Cardiac muscle cell (in vitro differentiated cells and primary cell): ENCODE measurements at regions not wholly inside any gene's neighbourhood (a gene's known extent, or its start where the extent isn't known, plus 50 kb on each side); places are given as distances from the start of the nearest gene placed in this dataset.

ENCODE experiments used
- DNase-seq, 2 donors: peaks; one replicate each; pipeline versions ENCODE4 v3.0.0 to v3.0.0-alpha.2; 2010 to 2017; ENCODE audit warnings: low read depth in 1 of 2, low spot score in 1 of 2
- H3K27ac ChIP-seq: fragments of 200-600 bp; sonication (generic); 2 replicates; pipeline ENCODE4 v1.5.1; 2016
- H3K27me3 ChIP-seq: fragments of 200-600 bp; sonication (generic); 2 replicates; pipeline ENCODE4 v1.6.0; 2016; ENCODE audit warnings: control low read depth
- H3K36me3 ChIP-seq: fragments of 200-600 bp; sonication (generic); 2 replicates; pipeline ENCODE4 v1.5.1; 2016; ENCODE audit warnings: control low read depth
- H3K4me1 ChIP-seq: fragments of 200-600 bp; sonication (generic); 2 replicates; pipeline ENCODE4 v1.8.1; 2017; ENCODE audit warnings: low read depth, mild to moderate bottlenecking, mixed run types
- H3K4me3 ChIP-seq: fragments of 200-600 bp; sonication (generic); 2 replicates; pipeline ENCODE4 v1.5.1; 2016; ENCODE audit warnings: mild to moderate bottlenecking
- H3K9me3 ChIP-seq: fragments of 200-600 bp; sonication (generic); 2 replicates; pipeline ENCODE4 v1.5.1; 2017; ENCODE audit warnings: low read depth, mild to moderate bottlenecking, control low read depth
- CTCF ChIP-seq: IDR thresholded peaks from 2 replicates; pipeline ENCODE4 v1.5.1; 2012; ENCODE audit warnings: low read depth, mild to moderate bottlenecking, low read length

- TF ChIP-seq CTCF: no peak
- Histone ChIP-seq H3K36me3 (no peaks in the 10 kb centered on the region), H3K4me1 (no peaks in the 10 kb centered on the region), H3K4me3 (no peak overlapping the region), H3K27ac (no peak overlapping the region), H3K9me3 (no peaks in the 10 kb centered on the region), H3K27me3 (no peaks in the 10 kb centered on the region)
- no peak for DNase-seq
Measured at GRCh38 chr10:3931224-3931623, 146.2 kb upstream of the KLF6 start.

- H3K36me3 ChIP-seq: no peaks in the 10 kb centered on the region
- H3K27me3 ChIP-seq: no peaks in the 10 kb centered on the region
- H3K4me3 ChIP-seq: no peak overlapping the region
- no peaks in the 10 kb centered on the region for H3K9me3 ChIP-seq
- TF ChIP-seq CTCF: no peak
- no peak overlapping the region for H3K27ac ChIP-seq
- no peak for DNase-seq
- H3K4me1 ChIP-seq: no peaks in the 10 kb centered on the region
Measured at GRCh38 chr10:3928569-3928968, 143.6 kb upstream of the KLF6 start.

GRCh38 chr10:3928078-3928477, 143.1 kb upstream of the KLF6 start:
- Histone ChIP-seq H3K4me3 (no peak overlapping the region), H3K27me3 (no peaks in the 10 kb centered on the region), H3K27ac (no peak overlapping the region), H3K4me1 (no peaks in the 10 kb centered on the region), H3K36me3 (no peaks in the 10 kb centered on the region), H3K9me3 (no peaks in the 10 kb centered on the region)
- DNase-seq: no peak
- TF ChIP-seq CTCF: no peak

- peak in 1 of 2 donors; percentile 90 for DNase-seq
- TF ChIP-seq CTCF: no peak
- H3K36me3 ChIP-seq: no peaks in the 10 kb centered on the region
- H3K4me1 ChIP-seq: no peaks in the 10 kb centered on the region
- H3K27ac ChIP-seq: no peak overlapping the region
- no peak overlapping the region for H3K4me3 ChIP-seq
- H3K9me3 ChIP-seq: no peaks in the 10 kb centered on the region
- no peaks in the 10 kb centered on the region for H3K27me3 ChIP-seq
Measured at GRCh38 chr10:3926675-3927525, 141.9 kb upstream of the KLF6 start.

- H3K4me1 ChIP-seq: no peaks in the 10 kb centered on the region
- no peak for TF ChIP-seq CTCF
Measured at GRCh38 chr10:3926258-3926657, 141.2 kb upstream of the KLF6 start.

More at GRCh38 chr10:3926258-3926657, 141.2 kb upstream of the KLF6 start:
- no peak overlapping the region for H3K4me3 ChIP-seq
- no peak for DNase-seq
- no peaks in the 10 kb centered on the region for H3K36me3 ChIP-seq
- H3K27me3 ChIP-seq: no peaks in the 10 kb centered on the region
- no peak overlapping the region for H3K27ac ChIP-seq
- H3K9me3 ChIP-seq: no peaks in the 10 kb centered on the region
